CD14-positive monocyte (primary cell): ENCODE measurements at regions not wholly inside any gene's neighbourhood (a gene's known extent, or its start where the extent isn't known, plus 50 kb on each side); places are given as distances from the start of the nearest gene placed in this dataset.

Experiments used
- DNase-seq, 3 donors: peaks; one replicate each; pipeline ENCODE4 v3.0.0-alpha.2; 2011 to 2022
- H2AFZ ChIP-seq: 2 replicates; pipeline ENCODE4 v1.6.0; 2012; ENCODE audit warnings: mild to moderate bottlenecking, low read depth, low read length, inconsistent platforms; ENCODE audit not compliant: insufficient read depth, poor library complexity, severe bottlenecking
- H3K27ac ChIP-seq, 2 donors: 1 replicate in 1 of 2; 2 replicates in 1 of 2; pipeline ENCODE4 v1.5.1; 2012 to 2013; ENCODE audit warnings: low read length in 2 of 2, control low read depth in 1 of 2, inconsistent platforms in 1 of 2, low read depth in 1 of 2, mild to moderate bottlenecking in 1 of 2
- H3K27me3 ChIP-seq, 2 donors: one replicate each; pipeline versions ENCODE4 v1.6.0 to v1.6.1; 2011 to 2013; ENCODE audit warnings: low read length in 2 of 2; ENCODE audit not compliant: control insufficient read depth in 2 of 2, insufficient read depth in 2 of 2
- H3K36me3 ChIP-seq, 2 donors: replicated peaks in 1 of 2; 1 replicate in 1 of 2; 2 replicates in 1 of 2; pipeline versions ENCODE4 v1.5.1 to v1.6.1; 2012 to 2013; ENCODE audit warnings: low read length in 2 of 2, control low read depth in 1 of 2, inconsistent platforms in 1 of 2, mild to moderate bottlenecking in 1 of 2; ENCODE audit not compliant: insufficient read depth in 2 of 2, control insufficient read depth in 1 of 2
- H3K4me1 ChIP-seq, 2 donors: 1 replicate in 1 of 2; 2 replicates in 1 of 2; pipeline versions ENCODE4 v1.5.1 to v1.6.1; 2012 to 2013; ENCODE audit warnings: low read length in 2 of 2, control low read depth in 1 of 2, inconsistent platforms in 1 of 2, mild to moderate bottlenecking in 1 of 2, moderate library complexity in 1 of 2; ENCODE audit not compliant: insufficient read depth in 2 of 2, control insufficient read depth in 1 of 2
- H3K4me2 ChIP-seq: replicated peaks from 2 replicates; pipeline ENCODE3; 2012; ENCODE audit warnings: low read length, moderate library complexity, mild to moderate bottlenecking; ENCODE audit not compliant: poor library complexity, severe bottlenecking; ENCODE audit errors: extremely low read depth
- H3K4me3 ChIP-seq, 3 experiments: fragments of 200-600 bp in 1 of 3; sonication (generic) in 1 of 3; replicated peaks in 1 of 3; 1 replicate in 2 of 3; 2 replicates in 1 of 3; pipeline ENCODE4 v1.5.1; 2011 to 2013; ENCODE audit warnings: low read length in 3 of 3, mild to moderate bottlenecking in 3 of 3, control low read depth in 2 of 3, low read depth in 2 of 3, inconsistent platforms in 1 of 3, moderate library complexity in 1 of 3
- H3K79me2 ChIP-seq: 2 replicates; pipeline ENCODE4 v1.6.0; 2012; ENCODE audit warnings: mild to moderate bottlenecking, control low read depth, inconsistent platforms, low read length, moderate library complexity; ENCODE audit not compliant: insufficient read depth
- H3K9ac ChIP-seq: 2 replicates; pipeline ENCODE4 v1.6.0; 2017; ENCODE audit warnings: low read length, mild to moderate bottlenecking; ENCODE audit not compliant: insufficient read depth, poor library complexity, severe bottlenecking
- H3K9me3 ChIP-seq, 2 donors: replicated peaks in 1 of 2; 1 replicate in 1 of 2; 2 replicates in 1 of 2; pipeline versions ENCODE4 v1.5.1 to v1.6.1; 2012 to 2013; ENCODE audit warnings: low read length in 2 of 2, control low read depth in 1 of 2; ENCODE audit not compliant: control insufficient read depth in 1 of 2, insufficient read depth in 1 of 2
- H4K20me1 ChIP-seq: 2 replicates; pipeline ENCODE4 v1.6.0; 2012; ENCODE audit warnings: mild to moderate bottlenecking, low read length, control low read depth, moderate library complexity; ENCODE audit not compliant: insufficient read depth
- H3K27ac Mint-ChIP-seq, 7 donors: one replicate each; pipeline ENCODE4 v1.8.0; 2020; ENCODE audit warnings: mild to moderate bottlenecking in 7 of 7, mixed read lengths in 7 of 7, moderate library complexity in 6 of 7, inconsistent platforms in 2 of 7
- H3K27me3 Mint-ChIP-seq, 3 donors: one replicate each; pipeline ENCODE4 v1.8.0; 2021 to 2022; ENCODE audit warnings: low read depth in 3 of 3, mild to moderate bottlenecking in 3 of 3, mixed read lengths in 3 of 3, moderate library complexity in 3 of 3, inconsistent platforms in 1 of 3
- H3K36me3 Mint-ChIP-seq, 2 donors: one replicate each; pipeline ENCODE4 v1.8.0; 2020; ENCODE audit warnings: mixed read lengths in 2 of 2, inconsistent platforms in 1 of 2, mild to moderate bottlenecking in 1 of 2
- H3K4me1 Mint-ChIP-seq: one replicate; pipeline ENCODE4 v1.8.0; 2020; ENCODE audit warnings: mild to moderate bottlenecking, mixed read lengths
- H3K4me3 Mint-ChIP-seq, 2 donors: one replicate each; pipeline ENCODE4 v1.8.0; 2020; ENCODE audit warnings: mild to moderate bottlenecking in 2 of 2, mixed read lengths in 2 of 2, moderate library complexity in 1 of 2
- H3K9me3 Mint-ChIP-seq, 7 donors: one replicate each; pipeline ENCODE4 v1.8.0; 2020 to 2022; ENCODE audit warnings: mixed read lengths in 7 of 7, mild to moderate bottlenecking in 6 of 7, moderate library complexity in 6 of 7, inconsistent platforms in 2 of 7
- WGBS: methylation state at CpG from one replicate; pipeline ENCODE4 v1.1.5; 2013; ENCODE audit warnings: missing lambda C conversion rate; ENCODE audit not compliant: insufficient coverage; 5-methylcytosine and 5-hydroxymethylcytosine counted together
- intact Hi-C, 2 donors: fragments of 100-400 bp; cut with micrococcal nuclease; formaldehyde crosslinking; loops; one replicate each; pipeline versions ENCODE4 v1.15.0 to v1.15.1; 2023
- TF ChIP-seq, protein P1 (sequence below): fragments of 200-600 bp; IDR thresholded peaks from one replicate; pipeline ENCODE4 v1.8.0; 2022; ENCODE audit warnings: antibody characterized with exemption, mild to moderate bottlenecking

DNA sequence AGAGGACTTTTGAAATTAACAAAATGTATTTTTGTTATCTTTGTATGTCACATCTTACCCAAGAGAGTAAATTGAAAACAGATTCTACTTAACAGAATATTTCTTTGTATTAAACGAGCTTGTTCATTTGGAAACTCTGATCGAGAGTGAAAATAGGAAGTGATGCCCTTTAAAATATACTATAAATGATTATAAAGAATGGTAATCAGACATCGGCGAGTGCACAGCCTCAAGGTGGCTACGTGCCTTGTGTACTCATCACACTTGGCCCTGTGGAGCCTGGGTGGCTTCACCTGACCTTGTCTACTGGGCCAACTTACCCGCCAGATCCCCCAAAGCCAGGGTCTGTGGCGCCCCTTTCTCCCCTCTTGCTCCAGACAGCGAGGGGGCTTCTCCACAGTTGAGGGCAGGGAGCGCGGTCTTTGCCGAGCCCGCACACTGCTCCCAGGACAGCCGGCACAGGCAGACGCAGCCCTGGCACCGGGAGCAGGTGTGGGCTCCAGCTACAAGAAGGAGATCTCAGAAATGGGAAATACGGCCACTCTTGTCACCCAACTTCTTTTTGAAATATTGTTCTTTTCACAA, 243.2 kb downstream of the CEMIP2 start:
- Histone ChIP-seq H3K9ac (no peak overlapping the region), H3K27me3 (no peaks in the 10 kb centered on the region), H3K9me3 (no peaks in the 10 kb centered on the region), H3K4me2 (no peak overlapping the region), H3K4me3 (no peak overlapping the region), H3K4me1 (no peaks in the 10 kb centered on the region), H3K27ac (no peak overlapping the region), H3K36me3 (no peaks in the 10 kb centered on the region), H4K20me1 (no peaks in the 10 kb centered on the region), H2AFZ (no peak overlapping the region), H3K79me2 (no peaks in the 10 kb centered on the region)
- H3K27ac Mint-ChIP-seq, result no peak overlapping the region
- no peaks in the 10 kb centered on the region for H3K36me3 Mint-ChIP-seq
- peaks cover 0 to 1% (median 0%) of the 10 kb centered on the region in 3 donors for H3K27me3 Mint-ChIP-seq
- 95% methylated on average over 10 of the region's 16 CpGs for WGBS
- TF ChIP-seq, protein P1, sequence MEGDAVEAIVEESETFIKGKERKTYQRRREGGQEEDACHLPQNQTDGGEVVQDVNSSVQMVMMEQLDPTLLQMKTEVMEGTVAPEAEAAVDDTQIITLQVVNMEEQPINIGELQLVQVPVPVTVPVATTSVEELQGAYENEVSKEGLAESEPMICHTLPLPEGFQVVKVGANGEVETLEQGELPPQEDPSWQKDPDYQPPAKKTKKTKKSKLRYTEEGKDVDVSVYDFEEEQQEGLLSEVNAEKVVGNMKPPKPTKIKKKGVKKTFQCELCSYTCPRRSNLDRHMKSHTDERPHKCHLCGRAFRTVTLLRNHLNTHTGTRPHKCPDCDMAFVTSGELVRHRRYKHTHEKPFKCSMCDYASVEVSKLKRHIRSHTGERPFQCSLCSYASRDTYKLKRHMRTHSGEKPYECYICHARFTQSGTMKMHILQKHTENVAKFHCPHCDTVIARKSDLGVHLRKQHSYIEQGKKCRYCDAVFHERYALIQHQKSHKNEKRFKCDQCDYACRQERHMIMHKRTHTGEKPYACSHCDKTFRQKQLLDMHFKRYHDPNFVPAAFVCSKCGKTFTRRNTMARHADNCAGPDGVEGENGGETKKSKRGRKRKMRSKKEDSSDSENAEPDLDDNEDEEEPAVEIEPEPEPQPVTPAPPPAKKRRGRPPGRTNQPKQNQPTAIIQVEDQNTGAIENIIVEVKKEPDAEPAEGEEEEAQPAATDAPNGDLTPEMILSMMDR, result no peak
- no peak for DNase-seq
- H3K4me1 Mint-ChIP-seq, result peaks cover 3% of the 10 kb centered on the region
- intact Hi-C loops, result no loop called here
- peaks cover 0 to 2% (median 0%) of the 10 kb centered on the region in 7 donors for H3K9me3 Mint-ChIP-seq
- no peak overlapping the region for H3K4me3 Mint-ChIP-seq

DNA sequence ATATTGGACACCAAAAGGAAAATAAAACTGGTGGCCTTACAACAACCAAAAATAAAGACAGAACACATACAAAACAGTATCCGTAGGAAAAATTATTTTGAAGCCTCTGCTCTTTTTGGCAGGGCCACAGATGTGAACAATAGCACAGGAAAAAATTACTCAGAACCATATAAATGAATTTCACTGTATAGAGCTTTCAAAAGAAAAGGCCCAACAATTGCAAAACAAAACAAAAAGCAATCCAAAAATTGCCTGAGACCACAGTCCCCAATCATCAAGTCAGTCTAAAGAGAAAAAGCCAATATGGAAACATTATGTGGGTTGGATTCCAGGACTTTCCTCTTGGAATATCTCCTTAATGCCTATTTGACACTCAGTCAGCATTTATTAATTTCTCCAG, 243.8 kb downstream of the CEMIP2 start:
- Histone ChIP-seq H3K27ac (no peak overlapping the region), H3K4me3 (no peak overlapping the region), H3K27me3 (no peaks in the 10 kb centered on the region), H4K20me1 (no peaks in the 10 kb centered on the region), H3K9ac (no peak overlapping the region), H3K4me1 (no peaks in the 10 kb centered on the region), H3K4me2 (no peak overlapping the region), H3K9me3 (no peaks in the 10 kb centered on the region), H3K79me2 (no peaks in the 10 kb centered on the region), H3K36me3 (no peaks in the 10 kb centered on the region), H2AFZ (no peak overlapping the region)
- DNase-seq, result no peak
- Mint-ChIP-seq H3K4me3 (no peak overlapping the region), H3K36me3 (no peaks in the 10 kb centered on the region), H3K9me3 (peaks cover 0 to 2% (median 0%) of the 10 kb centered on the region in 7 donors), H3K27me3 (peaks cover 0 to 1% (median 0%) of the 10 kb centered on the region in 3 donors), H3K27ac (no peak overlapping the region), H3K4me1 (peaks cover 3% of the 10 kb centered on the region)
- intact Hi-C loops, result no loop called here
- WGBS, result no CpG with 5 or more reads among the region's 1 CpG
- TF ChIP-seq, protein P1, result no peak
